ENCODE measurements at regions not wholly inside any gene's neighbourhood (a gene's known extent, or its start where the extent isn't known, plus 50 kb on each side); places are given as distances from the start of the nearest gene placed in this dataset.

GRCh38 chr10:29069941-29070340 lies 218.9 kb upstream of the LYZL1 start:
- DNase-seq (ENCODE audit: low read depth) = no peak

GRCh38 chr10:29078919-29079318 lies 210.0 kb upstream of the LYZL1 start:
- no peak for DNase-seq (ENCODE audit: low read depth)

- no peak for DNase-seq (ENCODE audit: low read depth)
Measured at GRCh38 chr10:29081231-29081630, 207.6 kb upstream of the LYZL1 start.

- no peak for DNase-seq (ENCODE audit: low read depth)
Measured at GRCh38 chr10:29081951-29082685, 206.8 kb upstream of the LYZL1 start.

GRCh38 chr10:29083096-29083495 lies 205.8 kb upstream of the LYZL1 start:
- DNase-seq (ENCODE audit: low read depth) = no peak

- DNase-seq (ENCODE audit: low read depth) = no peak
Measured at GRCh38 chr10:29084681-29085307, 204.1 kb upstream of the LYZL1 start.

GRCh38 chr10:29089091-29089490 lies 199.8 kb upstream of the LYZL1 start:
- DNase-seq (ENCODE audit: low read depth) = no peak

GRCh38 chr10:29096303-29096824 lies 192.5 kb upstream of the LYZL1 start:
- DNase-seq (ENCODE audit: low read depth) = no peak

GRCh38 chr10:29098423-29098822 lies 190.4 kb upstream of the LYZL1 start:
- no peak for DNase-seq (ENCODE audit: low read depth)

GRCh38 chr10:29099001-29099400 lies 189.9 kb upstream of the LYZL1 start:
- no peak for DNase-seq (ENCODE audit: low read depth)

GRCh38 chr10:29099415-29099814 lies 189.5 kb upstream of the LYZL1 start:
- no peak for DNase-seq (ENCODE audit: low read depth)

- DNase-seq (ENCODE audit: low read depth) = no peak
Measured at GRCh38 chr10:29100505-29100904, 188.4 kb upstream of the LYZL1 start.

- no peak for DNase-seq (ENCODE audit: low read depth)
Measured at GRCh38 chr10:29102233-29102632, 186.6 kb upstream of the LYZL1 start.

GRCh38 chr10:29102636-29103035 lies 186.2 kb upstream of the LYZL1 start:
- DNase-seq (ENCODE audit: low read depth) = no peak

GRCh38 chr10:29104661-29105399 lies 184.0 kb upstream of the LYZL1 start:
- no peak for DNase-seq (ENCODE audit: low read depth)

- DNase-seq (ENCODE audit: low read depth) = no peak
Measured at GRCh38 chr10:29105516-29106215, 183.2 kb upstream of the LYZL1 start.

- DNase-seq (ENCODE audit: low read depth) = no peak
Measured at GRCh38 chr10:29106287-29106686, 182.6 kb upstream of the LYZL1 start.

- no peak for DNase-seq (ENCODE audit: low read depth)
Measured at GRCh38 chr10:29107866-29108498, 180.9 kb upstream of the LYZL1 start.

GRCh38 chr10:29109707-29110571 lies 178.9 kb upstream of the LYZL1 start:
- DNase-seq (ENCODE audit: low read depth) = no peak

- no peak for DNase-seq (ENCODE audit: low read depth)
Measured at GRCh38 chr10:29112827-29113615, 175.8 kb upstream of the LYZL1 start.

All from forelimb muscle (tissue), 1 donor.